IMR-90 (cell line): ENCODE measurements at regions not wholly inside any gene's neighbourhood (a gene's known extent, or its start where the extent isn't known, plus 50 kb on each side); places are given as distances from the start of the nearest gene placed in this dataset.

Experiments used
- ATAC-seq: fragments of 200-7000 bp; cut with Tn5 transposase; 2 replicates; pipeline ENCODE4 v1.9.1; 2020; ENCODE audit warnings: low read depth, mild to moderate bottlenecking, moderate library complexity
- BruUV-seq: library from RNA; stranded (reverse); fragments of 400-500 nt; replicated peaks from 2 replicates; lab custom pipeline; 2021; lab: Mats Ljungman, UMichigan
- CTCF ChIA-PET: fragments of 300-600 bp; formaldehyde crosslinking; extraction: SDS; loops from one replicate; lab custom pipeline; 2021; ENCODE audit warnings: antibody characterized with exemption; lab: Yijun Ruan, JAX
- POLR2A ChIA-PET: fragments of 300-600 bp; sonication (Branson Sonifier 250); formaldehyde crosslinking; loops from one replicate; lab custom pipeline; 2022; ENCODE audit warnings: antibody characterized with exemption; ENCODE audit not compliant: unreplicated experiment; lab: Charles Lee
- DNase-seq: peaks from one replicate; pipeline ENCODE4 v3.0.0; 2013
- H2AFZ ChIP-seq: replicated peaks from 2 replicates; pipeline ENCODE3; 2013; ENCODE audit warnings: low read length, mild to moderate bottlenecking; ENCODE audit not compliant: poor library complexity
- H2AK5ac ChIP-seq: 2 replicates; pipeline ENCODE4 v1.6.1; 2013; ENCODE audit warnings: low read depth, low read length, inconsistent platforms
- H2AK9ac ChIP-seq: replicated peaks from 2 replicates; pipeline ENCODE3; 2013; ENCODE audit warnings: mild to moderate bottlenecking, low read depth, low read length, moderate library complexity; ENCODE audit not compliant: poor library complexity
- H2BK120ac ChIP-seq: 2 replicates; pipeline ENCODE4 v1.6.1; 2013; ENCODE audit warnings: low read depth, low read length, inconsistent platforms
- H2BK15ac ChIP-seq: 3 replicates; pipeline ENCODE4 v1.6.1; 2013; ENCODE audit warnings: low read depth, low read length, inconsistent platforms
- H2BK20ac ChIP-seq: 2 replicates; pipeline ENCODE4 v1.6.1; 2013; ENCODE audit warnings: low read depth, mild to moderate bottlenecking, inconsistent platforms, low read length, moderate library complexity
- H2BK5ac ChIP-seq: 2 replicates; pipeline ENCODE4 v1.6.1; 2013; ENCODE audit warnings: mild to moderate bottlenecking, low read depth, low read length, inconsistent platforms; ENCODE audit not compliant: poor library complexity, severe bottlenecking
- H3K14ac ChIP-seq: replicated peaks from 2 replicates; pipeline ENCODE4 v1.6.1; 2013; ENCODE audit warnings: low read depth, low read length, inconsistent platforms
- H3K18ac ChIP-seq: 2 replicates; pipeline ENCODE4 v1.6.1; 2013; ENCODE audit warnings: low read depth, low read length, control low read depth
- H3K23ac ChIP-seq: 2 replicates; pipeline ENCODE4 v1.6.1; 2013; ENCODE audit warnings: low read depth, low read length, inconsistent platforms
- H3K27ac ChIP-seq: 2 replicates; pipeline ENCODE4 v1.5.1; 2013; ENCODE audit warnings: mild to moderate bottlenecking, control low read depth, low read length; ENCODE audit not compliant: insufficient read depth
- H3K27me3 ChIP-seq: 2 replicates; pipeline ENCODE4 v1.6.1; 2013; ENCODE audit warnings: low read length; ENCODE audit not compliant: control insufficient read depth, insufficient read depth
- H3K36me3 ChIP-seq: 2 replicates; pipeline ENCODE4 v1.6.1; 2013; ENCODE audit warnings: low read length, mixed read lengths; ENCODE audit not compliant: control insufficient read depth, insufficient read depth
- H3K4ac ChIP-seq: 2 replicates; pipeline ENCODE4 v1.6.1; 2013; ENCODE audit warnings: low read depth, low read length, inconsistent platforms
- H3K4me1 ChIP-seq: 2 replicates; pipeline ENCODE4 v1.6.1; 2013; ENCODE audit warnings: low read length, mixed read lengths; ENCODE audit not compliant: control insufficient read depth, insufficient read depth
- H3K4me2 ChIP-seq: 2 replicates; pipeline ENCODE4 v1.6.1; 2013; ENCODE audit warnings: low read depth, mild to moderate bottlenecking, control low read depth, low read length, moderate library complexity
- H3K4me3 ChIP-seq: 2 replicates; pipeline ENCODE4 v1.5.1; 2013; ENCODE audit warnings: low read depth, mild to moderate bottlenecking, control low read depth, low read length, moderate library complexity; ENCODE audit not compliant: insufficient read depth
- H3K56ac ChIP-seq: 2 replicates; pipeline ENCODE4 v1.6.1; 2013; ENCODE audit warnings: low read length, inconsistent platforms; ENCODE audit not compliant: insufficient read depth; ENCODE audit errors: extremely low read depth
- H3K79me1 ChIP-seq, 2 experiments: 2 replicates each; pipeline ENCODE4 v1.6.1; 2013; ENCODE audit warnings: low read length in 2 of 2, inconsistent platforms in 1 of 2, low read depth in 1 of 2
- H3K9ac ChIP-seq: 2 replicates; pipeline ENCODE4 v1.6.1; 2013; ENCODE audit warnings: low read depth, low read length, control low read depth
- H3K9me1 ChIP-seq: 2 replicates; pipeline ENCODE4 v1.6.1; 2013; ENCODE audit warnings: low read length, inconsistent platforms; ENCODE audit not compliant: insufficient read depth
- H3K9me3 ChIP-seq: 2 replicates; pipeline ENCODE4 v1.6.1; 2013; ENCODE audit warnings: low read length; ENCODE audit not compliant: control insufficient read depth, insufficient read depth
- H4K20me1 ChIP-seq: 2 replicates; pipeline ENCODE4 v1.6.1; 2013; ENCODE audit warnings: low read length, inconsistent platforms; ENCODE audit not compliant: insufficient read depth
- H4K5ac ChIP-seq: 2 replicates; pipeline ENCODE4 v1.6.1; 2013; ENCODE audit warnings: mild to moderate bottlenecking, low read depth, low read length, control low read depth
- H4K8ac ChIP-seq, 2 experiments: 2 replicates each; pipeline ENCODE4 v1.6.1; 2013; ENCODE audit warnings: low read depth in 2 of 2, low read length in 2 of 2, control low read depth in 1 of 2, inconsistent platforms in 1 of 2
- H4K91ac ChIP-seq: 2 replicates; pipeline ENCODE4 v1.6.1; 2013; ENCODE audit warnings: low read depth, low read length, inconsistent platforms; ENCODE audit not compliant: insufficient read depth
- CEBPB ChIP-seq: IDR thresholded peaks from 2 replicates; pipeline ENCODE4 v1.6.1; 2012; ENCODE audit warnings: low read depth, low read length, improper control_type of control experiment
- MAZ ChIP-seq: IDR thresholded peaks from 2 replicates; pipeline ENCODE4 v1.6.1; 2012; ENCODE audit warnings: low read depth, mild to moderate bottlenecking, low read length, improper control_type of control experiment, moderate library complexity, borderline replicate concordance
- WGBS, 2 experiments: methylation state at CpG; one replicate each; pipeline versions ENCODE4 v1.1.5 to v1.1.7; 2013; ENCODE audit warnings: missing lambda C conversion rate in 2 of 2; ENCODE audit not compliant: insufficient read length in 1 of 2; ENCODE audit errors: extremely low coverage in 2 of 2; 5-methylcytosine and 5-hydroxymethylcytosine counted together
- dilution Hi-C: fragments of 300-500 bp; cut with HindIII; formaldehyde crosslinking; loops from one replicate; pipeline ENCODE4 v1.14.3; 2018; ENCODE audit warnings: low sequenced_read_pairs; ENCODE audit not compliant: unreplicated experiment
- in situ Hi-C: fragments of 300-500 bp; cut with MboI; formaldehyde crosslinking; loops from 3 replicates; pipeline ENCODE4 v1.14.3; 2019; ENCODE audit warnings: low sequenced_read_pairs, inconsistent platforms, mixed read lengths
- intact Hi-C: fragments of 100-400 bp; cut with micrococcal nuclease; formaldehyde crosslinking; loops from 2 replicates; pipeline ENCODE4 v1.10.0; 2022

- Histone ChIP-seq H2BK20ac (peak overlapping the region; percentile 82), H3K56ac (no peak overlapping the region), H3K27ac (no peak overlapping the region), H4K91ac (no peak overlapping the region), H2AK5ac (no peak overlapping the region), H3K4me1 (peaks cover 16% of the 10 kb centered on the region), H4K5ac (no peak overlapping the region), H3K4ac (no peak overlapping the region; the same call in 1 of the 2 replicates), H3K9ac (no peak overlapping the region), H2BK15ac (no peak overlapping the region), H4K20me1 (no peaks in the 10 kb centered on the region), H2BK5ac (peak overlapping the region; percentile 9), H3K9me1 (peaks cover 9% of the 10 kb centered on the region), H2AK9ac (no peak overlapping the region), H2AFZ (no peak overlapping the region), H3K36me3 (no peaks in the 10 kb centered on the region), H4K8ac (no peak overlapping the region; a peak in 1 of 4 replicates), H3K23ac (no peak overlapping the region), H3K4me3 (no peak overlapping the region), H3K9me3 (no peaks in the 10 kb centered on the region), H3K79me1 (no peaks in the 10 kb centered on the region; a peak in 1 of 4 replicates), H3K14ac (no peak overlapping the region), H3K27me3 (no peaks in the 10 kb centered on the region; the same call in 1 of the 2 replicates), H3K4me2 (0 out of 2 replicates have a peak overlapping the region, but pooled peaks have one; percentile 50), H2BK120ac (no peak overlapping the region), H3K18ac (peak overlapping the region; percentile 71)
- TF ChIP-seq CEBPB (peak; percentile 17; the same call in 1 of the 2 replicates), MAZ (no peak)
- ChIA-PET POLR2A (no interaction called here), CTCF (interaction anchor here (0.6 kb wide), 1 partner anchor 453 kb away, joined by 3 read pairs; no protein-coding TSS in a partner anchor)
- WGBS, 2 experiments = no CpG with 5 or more reads among the region's 1 CpG
- dilution Hi-C loops = no loop called here
- 0 out of 2 replicates have a peak, but pooled peaks have one; percentile 16 for ATAC-seq
- intact Hi-C loops = no loop called here
- in situ Hi-C loops = no loop called here
- BruUV-seq = no TSS peak
- DNase-seq = peak; percentile 25
Observed at GRCh38 chr2:161044921-161045320, 115.3 kb upstream of the TANK start.
